Endothelial cell (in vitro differentiated cells): ENCODE measurements at regions not wholly inside any gene's neighbourhood (a gene's known extent, or its start where the extent isn't known, plus 50 kb on each side); places are given as distances from the start of the nearest gene placed in this dataset.

Source experiments
- DNase-seq: peaks from one replicate; pipeline ENCODE4 v3.0.0; 2021; ENCODE audit warnings: low spot score
- H3K27ac Mint-ChIP-seq: one replicate; pipeline ENCODE4 v1.8.0; 2021; ENCODE audit warnings: mixed read lengths, inconsistent platforms; ENCODE audit not compliant: unreplicated experiment
- H3K27me3 Mint-ChIP-seq: one replicate; pipeline ENCODE4 v1.8.0; 2021; ENCODE audit warnings: mild to moderate bottlenecking, moderate library complexity, mixed read lengths, inconsistent platforms; ENCODE audit not compliant: unreplicated experiment
- H3K36me3 Mint-ChIP-seq: one replicate; pipeline ENCODE4 v1.8.0; 2021; ENCODE audit warnings: mild to moderate bottlenecking, low read depth, mixed read lengths, inconsistent platforms; ENCODE audit not compliant: unreplicated experiment
- H3K4me1 Mint-ChIP-seq: one replicate; pipeline ENCODE4 v1.8.0; 2021; ENCODE audit warnings: mild to moderate bottlenecking, mixed read lengths, inconsistent platforms; ENCODE audit not compliant: unreplicated experiment
- H3K4me3 Mint-ChIP-seq: one replicate; pipeline ENCODE4 v1.8.0; 2021; ENCODE audit warnings: mild to moderate bottlenecking, mixed read lengths, inconsistent platforms; ENCODE audit not compliant: unreplicated experiment
- H3K9me3 Mint-ChIP-seq: one replicate; pipeline ENCODE4 v1.8.0; 2021; ENCODE audit warnings: mixed read lengths, inconsistent platforms; ENCODE audit not compliant: unreplicated experiment
- TF ChIP-seq, protein P1 (sequence below): fragments of 200-600 bp; sonication (generic); IDR thresholded peaks from one replicate; pipeline ENCODE4 v1.5.0; 2021; ENCODE audit warnings: antibody characterized with exemption; ENCODE audit not compliant: unreplicated experiment

DNA sequence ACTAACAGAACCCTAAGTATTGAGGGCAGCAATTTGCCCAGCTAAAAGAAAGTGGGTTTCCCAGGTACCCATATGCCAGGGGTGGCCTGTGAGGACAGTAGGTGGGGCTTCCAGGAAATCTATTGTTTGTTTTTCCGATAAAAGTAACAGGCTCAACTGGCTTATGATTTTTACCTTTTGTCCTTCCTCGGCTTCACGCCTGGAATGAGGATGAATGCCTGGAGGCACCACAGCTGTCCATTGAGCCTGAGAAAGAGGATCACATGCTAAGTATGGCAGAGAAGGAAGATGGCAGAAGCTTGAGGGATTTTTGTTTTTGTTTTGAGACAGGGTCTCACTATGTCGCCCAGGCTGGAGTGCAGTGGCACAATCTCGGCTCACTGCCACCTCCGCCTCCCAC, 84.1 kb downstream of the KLF4 start:
- DNase-seq = no peak
- Mint-ChIP-seq H3K4me1 (no peaks in the 10 kb centered on the region), H3K36me3 (no peaks in the 10 kb centered on the region), H3K27ac (no peak overlapping the region), H3K27me3 (no peaks in the 10 kb centered on the region), H3K4me3 (no peak overlapping the region), H3K9me3 (no peaks in the 10 kb centered on the region)
- TF ChIP-seq, protein P1, sequence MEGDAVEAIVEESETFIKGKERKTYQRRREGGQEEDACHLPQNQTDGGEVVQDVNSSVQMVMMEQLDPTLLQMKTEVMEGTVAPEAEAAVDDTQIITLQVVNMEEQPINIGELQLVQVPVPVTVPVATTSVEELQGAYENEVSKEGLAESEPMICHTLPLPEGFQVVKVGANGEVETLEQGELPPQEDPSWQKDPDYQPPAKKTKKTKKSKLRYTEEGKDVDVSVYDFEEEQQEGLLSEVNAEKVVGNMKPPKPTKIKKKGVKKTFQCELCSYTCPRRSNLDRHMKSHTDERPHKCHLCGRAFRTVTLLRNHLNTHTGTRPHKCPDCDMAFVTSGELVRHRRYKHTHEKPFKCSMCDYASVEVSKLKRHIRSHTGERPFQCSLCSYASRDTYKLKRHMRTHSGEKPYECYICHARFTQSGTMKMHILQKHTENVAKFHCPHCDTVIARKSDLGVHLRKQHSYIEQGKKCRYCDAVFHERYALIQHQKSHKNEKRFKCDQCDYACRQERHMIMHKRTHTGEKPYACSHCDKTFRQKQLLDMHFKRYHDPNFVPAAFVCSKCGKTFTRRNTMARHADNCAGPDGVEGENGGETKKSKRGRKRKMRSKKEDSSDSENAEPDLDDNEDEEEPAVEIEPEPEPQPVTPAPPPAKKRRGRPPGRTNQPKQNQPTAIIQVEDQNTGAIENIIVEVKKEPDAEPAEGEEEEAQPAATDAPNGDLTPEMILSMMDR = no peak

DNA sequence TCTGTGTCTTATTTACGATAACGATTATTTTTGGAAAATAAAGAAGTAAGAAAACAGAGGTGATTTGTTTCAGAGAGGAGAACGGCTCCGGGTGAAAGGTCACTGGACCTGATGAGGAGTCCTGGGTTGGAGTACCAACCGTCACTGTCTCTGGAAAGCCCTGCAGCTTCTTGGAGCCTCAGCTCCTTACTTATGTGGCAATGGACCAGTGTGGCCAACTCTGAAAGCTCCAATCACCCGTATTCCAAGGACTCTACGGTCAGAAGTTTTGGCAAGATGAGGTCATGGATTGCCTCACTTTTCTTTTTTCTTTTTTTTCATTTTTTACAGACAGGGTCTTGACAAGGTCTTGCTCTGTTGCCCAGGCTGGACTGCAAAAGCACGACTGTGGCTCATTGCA, 84.8 kb downstream of the KLF4 start:
- no peaks in the 10 kb centered on the region for H3K36me3 Mint-ChIP-seq
- DNase-seq = no peak
- H3K9me3 Mint-ChIP-seq = no peaks in the 10 kb centered on the region
- no peaks in the 10 kb centered on the region for H3K4me1 Mint-ChIP-seq
- no peak overlapping the region for H3K27ac Mint-ChIP-seq
- H3K27me3 Mint-ChIP-seq = no peaks in the 10 kb centered on the region
- H3K4me3 Mint-ChIP-seq = no peak overlapping the region
- TF ChIP-seq, protein P1 = no peak

DNA sequence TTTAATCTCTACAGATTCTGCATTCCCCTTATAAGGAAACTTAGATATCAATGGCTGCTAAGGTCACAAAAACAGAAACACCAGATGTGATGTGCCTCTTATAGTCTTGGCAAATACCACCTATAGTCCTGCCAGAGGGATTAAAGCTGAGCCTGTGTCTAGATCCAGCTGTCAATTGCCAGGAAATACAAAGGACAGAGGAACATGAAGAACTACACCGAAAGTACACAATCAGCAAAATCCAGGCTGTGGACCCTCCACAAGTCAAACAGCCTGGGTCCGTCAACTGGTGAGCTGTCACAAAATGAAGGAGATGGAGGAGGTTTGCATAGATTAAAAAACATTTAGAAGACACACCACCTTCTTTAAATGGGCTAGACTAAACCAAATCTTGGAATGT, 85.4 kb downstream of the KLF4 start:
- no peak for DNase-seq
- Mint-ChIP-seq H3K27me3 (no peaks in the 10 kb centered on the region), H3K27ac (no peak overlapping the region), H3K9me3 (no peaks in the 10 kb centered on the region), H3K4me3 (no peak overlapping the region), H3K36me3 (no peaks in the 10 kb centered on the region), H3K4me1 (no peaks in the 10 kb centered on the region)
- TF ChIP-seq, protein P1 = no peak

DNA sequence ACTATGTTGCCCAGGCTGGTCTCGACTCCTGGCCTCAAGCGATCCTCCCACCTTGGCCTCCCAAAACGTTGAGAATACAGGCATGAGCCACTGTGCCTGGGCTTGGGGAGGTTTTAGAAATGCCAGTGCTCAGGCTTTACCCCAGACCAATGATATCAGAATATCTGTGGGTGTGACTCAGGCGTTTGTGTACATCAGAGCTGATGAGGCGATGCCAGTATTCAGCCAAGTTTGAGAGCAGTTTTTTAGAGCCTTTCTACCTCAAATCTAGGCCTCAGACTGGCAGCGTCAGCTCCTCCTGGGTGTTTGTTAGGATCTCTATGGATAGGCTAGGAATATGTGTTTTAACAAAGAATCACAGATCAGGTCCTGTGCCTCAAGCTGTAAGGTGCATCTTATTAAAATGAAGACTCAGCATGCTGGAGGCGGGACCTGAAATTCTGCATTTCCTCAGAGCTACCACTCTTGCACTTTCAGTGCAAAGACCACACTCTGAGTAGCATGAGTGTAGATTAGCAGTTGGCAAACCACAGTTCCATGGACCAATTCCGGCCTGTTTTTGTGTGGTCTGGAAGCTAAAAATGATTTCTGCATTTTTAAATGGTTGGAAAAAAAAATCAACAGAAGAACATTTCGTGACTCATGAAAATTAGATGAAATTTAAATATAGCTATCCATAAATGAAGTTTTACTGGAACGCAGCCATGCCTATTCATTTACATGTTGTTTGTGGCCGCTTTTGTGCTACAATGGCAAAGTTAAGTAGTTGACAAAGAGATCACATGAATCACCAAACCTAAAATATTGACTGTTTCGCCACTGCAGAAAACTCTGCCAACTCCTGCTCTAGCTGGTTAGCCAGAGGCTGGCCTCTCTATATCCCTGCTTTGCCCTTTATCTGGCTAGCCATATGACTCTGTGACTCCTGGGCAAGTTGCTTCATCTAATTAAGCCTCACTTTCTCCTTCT, 92.2 kb downstream of the KLF4 start:
- H3K27me3 Mint-ChIP-seq = no peaks in the 10 kb centered on the region
- no peaks in the 10 kb centered on the region for H3K4me1 Mint-ChIP-seq
- no peaks in the 10 kb centered on the region for H3K9me3 Mint-ChIP-seq

More for the DNA sequence above, 92.2 kb downstream of the KLF4 start:
- TF ChIP-seq, protein P1 = no peak
- DNase-seq = no peak
- Mint-ChIP-seq H3K36me3 (no peaks in the 10 kb centered on the region), H3K4me3 (no peak overlapping the region), H3K27ac (no peak overlapping the region)
